MM.1S (cell line): ENCODE measurements at regions not wholly inside any gene's neighbourhood (a gene's known extent, or its start where the extent isn't known, plus 50 kb on each side); places are given as distances from the start of the nearest gene placed in this dataset.

Experiments used
- CTCF ChIP-seq: fragments of 300-600 bp; sonication (generic); IDR thresholded peaks from 2 replicates; pipeline ENCODE4 v1.5.1; 2016; ENCODE audit warnings: antibody characterized with exemption, low read length, mixed read lengths
- EZH2 ChIP-seq: fragments of 300-600 bp; sonication (generic); optimal IDR thresholded peaks from 2 replicates; pipeline ENCODE3; 2017; ENCODE audit warnings: low read depth, mild to moderate bottlenecking, antibody characterized with exemption, low read length, mixed read lengths
- EZH2phosphoT487 ChIP-seq: fragments of 300-600 bp; sonication (generic); IDR thresholded peaks from 2 replicates; pipeline ENCODE4 v1.6.1; 2018; ENCODE audit warnings: antibody characterized with exemption, low read length

GRCh38 chr10:126804396-126804795 lies 100.8 kb upstream of the DOCK1 start:
- no peak for TF ChIP-seq CTCF
- TF ChIP-seq EZH2 = no peak
- TF ChIP-seq EZH2phosphoT487 = no peak
